GM12872 (cell line): ENCODE measurements at regions not wholly inside any gene's neighbourhood (a gene's known extent, or its start where the extent isn't known, plus 50 kb on each side); places are given as distances from the start of the nearest gene placed in this dataset.

Source experiments
- CTCF ChIP-seq: IDR thresholded peaks from 3 replicates; pipeline ENCODE4 v1.5.1; 2011; ENCODE audit warnings: low read depth, mild to moderate bottlenecking, low read length, moderate library complexity; ENCODE audit not compliant: insufficient read depth

GRCh38 chr5:167764641-167765289 is 526.7 kb upstream of the WWC1 start:
- no peak for TF ChIP-seq CTCF

- no peak for TF ChIP-seq CTCF
These were observed 526.1 kb upstream of the WWC1 start for GRCh38 chr5:167765352-167765751.

- no peak for TF ChIP-seq CTCF
These were observed 524.5 kb upstream of the WWC1 start for GRCh38 chr5:167766957-167767356.

- TF ChIP-seq CTCF, result no peak
These were observed 523.6 kb upstream of the WWC1 start for GRCh38 chr5:167767795-167768194.

DNA sequence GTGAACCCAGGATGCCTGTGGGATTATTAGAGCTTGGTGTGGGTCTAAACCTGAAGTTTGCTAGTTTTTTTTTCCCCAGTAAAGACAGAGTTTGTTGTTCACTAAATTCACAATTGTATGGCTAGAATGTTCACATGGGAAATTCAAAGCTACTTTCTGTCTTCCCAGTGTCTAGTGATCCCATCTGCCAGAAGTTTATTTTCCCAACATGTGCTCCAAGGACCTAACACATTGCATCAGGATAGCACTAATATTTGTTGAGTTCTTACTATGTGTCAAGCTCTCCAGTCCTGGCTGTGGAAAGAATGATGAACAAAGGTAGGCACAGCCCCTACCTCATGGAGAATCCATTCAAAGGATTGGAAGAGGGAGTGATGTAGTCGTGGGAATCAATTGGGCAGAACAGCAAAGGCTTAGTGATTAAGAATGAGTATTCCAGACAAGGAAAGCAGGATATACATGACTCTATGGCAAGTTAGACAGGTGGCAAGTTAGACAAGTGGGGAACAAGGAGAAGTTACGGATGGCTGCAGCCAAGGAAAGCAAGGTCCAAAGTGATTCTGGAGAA is 521.5 kb upstream of the WWC1 start:
- TF ChIP-seq CTCF, result no peak

DNA sequence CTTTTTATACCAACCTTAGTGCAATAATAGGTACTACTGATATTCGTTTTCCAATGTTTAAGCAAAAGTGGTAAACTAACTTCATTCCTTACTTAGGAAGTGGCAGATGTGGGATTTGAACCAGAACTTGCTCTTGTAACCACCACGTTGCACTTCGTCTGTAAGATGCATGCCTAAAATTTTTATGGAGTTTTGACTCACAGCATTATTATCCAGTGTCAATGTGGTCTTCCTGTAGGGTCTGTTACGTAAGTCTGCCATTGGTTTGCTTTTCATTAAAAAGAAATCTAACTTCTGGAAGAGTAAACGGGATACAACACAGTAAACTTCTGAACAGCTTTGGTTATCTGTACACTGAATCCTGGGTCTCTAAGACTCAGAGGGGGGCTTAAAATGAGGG is 521.0 kb upstream of the WWC1 start:
- no peak for TF ChIP-seq CTCF

- TF ChIP-seq CTCF, result no peak
These were observed 519.9 kb upstream of the WWC1 start for GRCh38 chr5:167771571-167771970.
